ENCODE measurements at regions not wholly inside any gene's neighbourhood (a gene's known extent, or its start where the extent isn't known, plus 50 kb on each side); places are given as distances from the start of the nearest gene placed in this dataset.
"Not testable (repeated sequence)": the region's sequence is repeated elsewhere in the genome, so short reads cannot be mapped to it uniquely, and the experiment has no call there.

DNA sequence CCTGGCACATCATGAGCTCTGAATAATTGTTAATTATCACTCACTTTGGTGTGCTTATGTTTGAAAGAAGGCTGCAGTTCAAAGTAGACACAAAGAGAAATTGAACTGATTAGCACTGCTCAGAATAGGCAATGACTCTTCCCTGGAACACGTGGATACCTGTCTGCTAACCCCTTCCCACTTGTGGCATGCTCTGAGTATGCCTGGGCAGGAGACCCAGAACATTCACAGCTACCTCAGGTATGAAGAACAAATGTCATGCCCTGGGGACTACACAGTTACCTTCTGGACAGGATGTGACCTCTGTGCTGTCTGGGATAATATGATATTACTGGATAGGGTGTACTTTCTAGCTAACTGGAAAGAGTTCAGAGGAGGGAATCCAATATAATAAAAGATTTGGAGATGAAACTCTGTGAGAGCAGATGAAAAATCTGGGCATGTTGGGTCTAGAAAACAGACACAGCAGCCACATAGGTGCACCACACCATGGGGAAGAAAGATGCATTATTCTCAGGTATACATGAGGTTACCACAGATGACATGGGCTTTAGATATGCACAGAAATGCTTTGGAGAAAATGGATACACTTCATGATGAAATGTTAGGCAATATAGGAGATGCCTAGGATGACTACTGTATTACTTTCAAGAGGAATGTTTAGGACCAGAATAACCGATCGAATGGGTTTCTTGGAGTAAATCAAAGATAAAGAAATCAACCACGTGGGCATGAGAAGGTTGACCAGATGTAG is 324.2 kb upstream of the PREP start:
- no peak for DNase-seq (ENCODE audit: low spot score)

DNA sequence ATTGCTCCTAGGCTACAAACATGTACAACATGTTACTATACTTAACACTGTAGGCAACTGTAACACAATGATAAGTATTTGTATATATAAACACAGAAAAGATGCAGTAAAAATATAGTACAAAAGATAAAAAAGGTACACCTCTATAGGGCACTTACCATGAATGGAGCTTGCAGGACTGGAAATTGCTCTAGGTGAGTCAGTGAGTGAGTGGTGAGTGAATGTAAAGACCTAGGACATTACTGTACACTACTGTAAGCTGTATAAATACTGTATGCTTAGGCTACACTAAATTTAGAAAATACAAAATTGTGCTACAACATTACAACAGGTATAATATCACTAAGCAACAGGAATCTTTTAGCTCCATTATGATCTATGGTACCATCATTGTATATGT is 312.0 kb upstream of the PREP start:
- no peak for DNase-seq (ENCODE audit: low spot score)

DNA sequence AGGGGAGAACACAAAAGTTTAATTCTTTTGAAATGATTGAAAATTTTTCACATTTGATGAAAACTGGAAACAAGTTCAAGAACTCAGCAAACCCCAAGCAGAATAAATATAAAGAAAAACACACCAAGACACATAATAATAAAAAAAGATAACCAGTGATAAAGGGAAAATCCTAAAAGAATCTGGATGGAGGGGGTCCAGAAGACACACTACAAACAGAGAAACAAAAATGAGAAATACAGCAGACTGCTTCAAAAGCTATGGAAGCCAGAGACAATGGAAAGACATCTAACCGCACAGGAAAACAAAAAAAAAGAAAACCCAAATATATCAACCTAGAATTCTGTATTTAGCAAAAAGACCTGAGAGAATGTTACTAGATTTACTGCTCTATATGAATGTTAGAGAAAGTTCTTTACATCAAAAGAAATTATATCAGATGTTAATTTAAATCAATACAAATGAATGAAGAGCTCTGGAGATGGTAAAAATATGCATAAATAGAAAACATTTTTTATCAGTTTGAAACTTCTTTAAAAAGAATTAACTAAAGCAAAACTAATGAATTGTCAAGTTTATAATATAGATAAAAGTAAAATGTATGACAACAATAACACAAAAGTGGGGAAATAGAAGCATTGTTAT is 310.7 kb upstream of the PREP start:
- DNase-seq (ENCODE audit: low spot score), result no peak

DNA sequence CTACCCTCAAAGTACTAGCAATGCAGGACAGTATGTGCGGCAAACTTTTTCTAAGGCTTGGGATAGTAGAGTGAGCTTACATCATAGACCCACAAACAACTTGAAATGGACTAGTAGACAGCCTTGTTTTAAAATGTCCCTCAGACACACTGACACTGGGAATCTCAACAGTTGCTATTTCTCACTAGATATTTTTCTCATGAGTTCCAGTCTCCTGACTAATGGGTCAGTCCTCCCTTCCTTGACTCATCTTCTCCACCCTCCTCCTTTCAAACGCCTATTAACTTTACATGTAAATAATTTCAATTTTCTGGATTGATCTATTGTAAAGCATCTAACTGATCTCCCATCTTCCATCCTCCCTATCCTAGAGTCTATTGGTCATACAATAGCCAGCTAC is 308.3 kb upstream of the PREP start:
- peak; percentile 26 for DNase-seq (ENCODE audit: low spot score)

DNA sequence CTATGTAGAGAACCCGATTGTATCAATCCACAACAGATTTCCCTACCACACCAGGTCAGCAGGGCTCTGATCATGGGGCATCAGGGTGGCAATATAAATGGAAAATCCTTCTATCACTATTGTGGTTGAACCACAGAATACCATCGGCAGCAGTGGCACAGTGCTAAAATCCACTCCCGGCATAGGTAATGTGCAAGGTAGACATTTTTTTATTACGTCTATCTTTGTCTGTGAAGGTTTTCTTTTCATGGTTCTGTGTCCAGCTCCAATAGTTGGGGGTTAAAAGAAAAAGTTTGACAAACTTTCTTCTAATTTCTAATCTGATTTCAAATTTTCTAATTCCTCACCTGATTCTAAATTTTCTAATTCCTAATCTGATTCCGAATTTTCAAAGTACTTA is 302.7 kb upstream of the PREP start:
- DNase-seq (ENCODE audit: low spot score), result no peak

DNA sequence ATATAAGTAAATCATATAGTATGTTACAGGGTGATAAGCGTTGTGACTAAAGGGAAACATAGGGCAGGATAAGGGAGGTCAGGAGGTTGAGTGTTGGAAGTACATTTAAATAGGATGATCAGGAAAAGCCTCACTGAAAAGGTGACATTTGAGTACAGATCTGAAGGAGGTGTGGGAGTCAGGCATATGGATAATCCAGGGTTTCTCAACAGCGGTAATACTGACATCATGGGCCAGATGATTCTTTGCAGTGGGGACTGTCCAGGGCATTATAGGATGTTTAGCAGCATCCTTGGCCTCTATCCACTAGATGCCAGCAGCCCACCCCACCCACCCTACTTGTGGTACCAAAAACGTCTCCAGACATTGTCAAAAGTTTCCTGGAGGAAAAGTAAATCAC is 292.6 kb upstream of the PREP start:
- no peak for DNase-seq (ENCODE audit: low spot score)

DNA sequence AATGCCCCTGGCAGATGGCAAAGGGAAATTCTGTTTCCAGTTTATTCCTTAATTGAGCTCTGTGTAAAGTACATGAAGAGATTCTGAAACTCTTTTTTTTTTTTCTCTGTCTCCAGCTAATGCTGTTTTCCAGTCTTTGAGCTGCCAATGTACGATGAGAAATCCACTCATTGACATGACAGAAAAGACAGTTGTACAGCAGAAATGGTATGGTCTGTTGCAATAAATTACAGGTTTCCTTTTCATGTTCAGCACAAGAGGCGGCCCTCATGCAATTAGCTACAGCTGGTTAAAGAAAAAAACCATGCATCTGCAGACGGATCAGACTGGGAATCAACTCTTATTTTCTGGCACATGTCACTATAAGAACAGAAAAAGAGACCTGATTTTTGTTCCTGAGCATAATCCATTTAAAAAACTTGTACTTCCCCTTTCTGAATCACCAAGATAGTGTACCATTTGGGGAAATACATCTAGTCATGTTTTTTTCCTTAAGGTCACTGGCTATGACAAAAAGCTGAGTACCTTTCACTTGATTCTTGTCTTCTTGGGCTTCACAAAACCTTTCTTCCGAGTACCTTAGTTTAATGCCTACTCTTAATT is 289.8 kb upstream of the PREP start:
- DNase-seq (ENCODE audit: low spot score), result no peak

DNA sequence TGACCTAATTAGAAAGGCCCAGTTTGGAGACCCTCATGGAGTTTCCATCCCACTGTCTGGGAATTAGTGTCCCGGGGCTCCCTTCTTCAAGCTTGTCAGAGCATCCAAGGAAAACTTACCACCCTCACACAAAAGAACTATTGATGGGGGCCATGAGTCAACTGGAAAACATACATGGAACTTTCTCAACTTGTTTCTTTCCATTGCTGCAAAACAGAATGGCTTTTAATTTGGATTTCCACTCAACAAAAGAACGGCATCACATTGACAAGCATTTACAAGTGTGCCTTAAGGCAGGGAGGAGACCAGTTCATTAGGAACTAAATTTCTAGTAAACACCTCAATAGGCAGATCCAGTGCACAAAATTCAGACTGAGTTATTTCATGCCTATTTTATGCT is 289.1 kb upstream of the PREP start:
- DNase-seq (ENCODE audit: low spot score), result no peak

DNA sequence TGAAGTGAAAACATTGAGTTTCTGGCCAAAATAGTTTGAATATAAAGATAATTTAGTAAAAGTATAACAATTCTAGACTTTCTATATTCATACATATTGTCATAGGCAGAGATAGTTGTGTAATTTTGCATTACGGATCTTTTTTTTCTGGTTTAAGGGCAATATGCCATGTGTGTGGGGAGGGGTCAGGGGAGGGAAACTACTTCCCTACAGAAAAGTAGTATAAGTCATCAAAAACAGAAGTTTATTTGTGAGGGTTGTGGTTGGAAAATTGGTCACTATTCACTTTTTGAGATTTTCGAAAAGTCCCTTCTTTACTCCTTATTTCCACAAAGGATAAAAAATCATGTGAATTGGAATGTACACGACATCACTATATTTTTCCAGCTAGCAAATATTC is 288.2 kb upstream of the PREP start:
- no peak for DNase-seq (ENCODE audit: low spot score)

DNA sequence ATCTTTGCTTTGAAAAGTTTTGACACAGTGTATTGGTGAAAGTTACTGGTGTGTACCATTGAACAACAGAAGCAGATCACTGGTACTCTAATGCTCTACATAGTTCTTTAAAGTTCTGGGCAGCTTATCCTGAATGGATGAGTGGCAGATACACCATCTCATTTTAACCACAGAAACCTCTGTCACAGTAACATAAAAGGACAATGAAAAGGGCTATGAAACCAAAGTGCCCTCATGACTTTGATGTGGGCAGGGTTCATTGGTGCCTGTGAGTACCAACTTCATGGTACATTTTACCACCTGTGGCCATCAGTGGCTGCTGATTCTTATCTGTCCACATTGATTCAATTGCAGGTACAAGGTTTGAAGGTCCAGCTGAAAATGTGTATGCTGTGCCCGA is 285.7 kb upstream of the PREP start:
- no peak for DNase-seq (ENCODE audit: low spot score)

DNA sequence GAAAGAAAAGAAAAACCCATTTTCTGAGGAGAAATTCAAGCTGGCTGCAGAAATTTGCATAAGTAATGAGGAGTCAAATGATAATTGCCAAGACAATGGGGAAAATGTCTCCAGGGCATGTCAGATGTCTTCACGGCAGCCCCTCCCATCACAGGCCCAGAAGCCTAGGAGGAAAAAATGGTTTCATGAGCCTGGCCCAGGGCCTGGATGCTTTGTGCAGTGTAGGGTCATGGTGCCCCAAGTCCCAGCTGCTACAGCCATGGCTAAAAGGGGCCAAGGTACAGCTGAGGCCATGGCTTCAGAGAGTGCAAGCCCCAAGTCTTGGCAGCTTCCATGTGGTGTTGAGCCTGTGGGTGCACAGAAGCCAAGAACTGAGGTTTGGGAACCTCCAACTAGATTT is 283.9 kb upstream of the PREP start:
- DNase-seq (ENCODE audit: low spot score), result not testable (repeated sequence)

DNA sequence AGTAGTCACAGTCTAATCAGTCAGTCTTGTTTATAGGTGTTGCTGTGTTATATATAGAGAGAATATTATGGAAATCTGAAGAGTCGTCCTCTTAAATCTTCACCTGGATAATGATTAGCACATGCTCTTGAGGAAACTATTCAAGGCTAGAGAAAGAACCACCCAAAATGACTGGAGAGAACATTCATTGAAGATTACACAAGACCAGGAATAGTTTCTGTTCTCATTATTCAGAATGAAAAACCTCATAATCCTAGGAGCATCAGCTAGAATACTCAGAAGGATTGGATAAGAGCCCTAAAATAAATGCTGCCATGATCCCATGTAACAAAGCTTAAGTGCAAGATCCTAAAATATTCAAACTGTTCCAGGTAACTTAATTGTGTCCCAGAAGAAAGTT is 278.2 kb upstream of the PREP start:
- DNase-seq (ENCODE audit: low spot score), result no peak

DNA sequence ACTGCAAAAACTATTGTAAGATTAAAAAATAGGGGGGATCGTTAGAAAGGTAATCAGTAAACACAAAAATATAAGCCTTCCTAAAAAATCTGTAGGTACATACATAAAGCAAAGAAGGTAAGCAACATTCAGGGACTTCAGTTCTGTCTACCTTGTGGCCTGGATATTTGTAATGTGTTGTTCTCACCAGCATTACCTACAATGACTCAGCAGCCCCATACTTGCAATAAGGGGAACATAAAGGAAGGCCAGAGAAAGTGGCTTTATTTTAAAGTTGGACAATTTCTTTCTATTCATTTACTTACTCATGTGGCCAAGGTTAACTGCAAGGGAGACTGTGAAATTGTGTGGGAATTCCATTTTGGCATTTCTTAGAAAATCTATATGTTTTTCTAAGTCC is 277.2 kb upstream of the PREP start:
- no peak for DNase-seq (ENCODE audit: low spot score)

DNA sequence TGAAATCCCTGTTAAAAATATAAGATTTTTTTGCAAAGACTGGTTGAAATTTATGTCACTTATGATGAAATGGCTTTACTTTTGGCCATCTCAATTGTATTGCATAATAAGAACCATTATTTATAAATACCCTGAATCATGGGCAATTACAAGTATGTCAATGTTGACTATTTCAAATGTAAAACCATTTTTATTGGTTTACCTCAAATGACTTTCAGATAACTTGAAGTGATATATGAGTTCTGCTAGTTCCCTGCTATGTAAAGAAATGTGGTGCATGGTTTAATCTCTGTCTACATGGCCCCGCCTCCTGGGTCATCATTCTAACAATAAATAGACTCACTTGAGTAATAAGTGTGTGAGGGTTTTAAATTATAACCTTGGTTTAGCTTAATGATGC is 275.6 kb upstream of the PREP start:
- no peak for DNase-seq (ENCODE audit: low spot score)

DNA sequence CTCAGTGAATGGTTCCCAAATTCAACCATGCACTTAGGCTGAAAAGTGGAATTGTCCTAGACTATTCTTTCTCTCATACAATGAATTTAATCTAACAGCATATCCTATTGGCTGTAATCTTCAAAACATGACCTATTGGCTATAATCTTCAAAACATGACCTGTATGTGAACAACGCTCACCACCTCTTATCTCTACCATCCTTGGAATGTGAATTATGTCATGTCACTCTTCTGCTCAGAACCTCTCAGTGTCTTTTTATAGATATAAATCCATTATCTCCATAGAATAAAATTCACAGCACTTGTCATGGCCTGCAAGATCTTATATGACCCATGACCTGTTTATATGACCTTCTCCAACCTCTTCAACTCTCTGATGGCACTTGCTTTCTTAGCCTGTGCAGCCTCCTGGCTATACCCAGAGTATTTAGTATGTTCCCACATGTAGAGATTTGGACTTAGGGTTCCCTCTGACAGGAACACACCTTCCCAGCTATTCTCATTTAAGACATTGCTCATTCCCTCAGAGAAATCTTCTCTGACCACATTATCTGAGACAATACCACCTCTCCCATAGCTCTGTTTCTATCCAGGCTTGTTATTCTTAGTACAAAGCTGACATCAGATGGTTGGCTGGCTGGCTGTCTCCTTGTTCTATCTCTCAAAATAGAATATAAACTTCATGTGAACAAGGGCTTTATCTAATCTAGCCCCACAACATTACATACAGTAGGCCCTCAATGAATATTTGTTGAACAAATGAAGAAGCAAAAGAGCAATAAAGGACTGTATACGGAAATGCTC is 275.0 kb upstream of the PREP start:
- no peak for DNase-seq (ENCODE audit: low spot score)

DNA sequence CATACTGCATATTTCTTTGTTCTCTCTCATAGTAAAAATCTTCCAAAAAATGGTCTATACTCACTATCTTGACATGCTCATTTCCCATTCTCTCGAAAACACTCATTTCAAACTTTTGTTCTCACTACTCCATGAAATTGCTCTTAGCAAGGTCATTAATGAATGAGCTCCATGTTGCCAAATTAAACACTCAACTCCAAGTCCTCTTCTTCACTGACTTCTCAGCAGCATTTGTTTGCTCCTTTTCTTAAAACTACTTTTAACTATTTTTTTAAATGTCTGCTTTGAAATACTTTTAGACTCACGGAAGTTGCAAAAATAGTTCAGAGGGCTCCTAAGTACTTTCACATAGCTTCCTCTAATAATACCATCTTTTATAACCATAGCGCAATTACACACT is 274.0 kb upstream of the PREP start:
- no peak for DNase-seq (ENCODE audit: low spot score)

DNA sequence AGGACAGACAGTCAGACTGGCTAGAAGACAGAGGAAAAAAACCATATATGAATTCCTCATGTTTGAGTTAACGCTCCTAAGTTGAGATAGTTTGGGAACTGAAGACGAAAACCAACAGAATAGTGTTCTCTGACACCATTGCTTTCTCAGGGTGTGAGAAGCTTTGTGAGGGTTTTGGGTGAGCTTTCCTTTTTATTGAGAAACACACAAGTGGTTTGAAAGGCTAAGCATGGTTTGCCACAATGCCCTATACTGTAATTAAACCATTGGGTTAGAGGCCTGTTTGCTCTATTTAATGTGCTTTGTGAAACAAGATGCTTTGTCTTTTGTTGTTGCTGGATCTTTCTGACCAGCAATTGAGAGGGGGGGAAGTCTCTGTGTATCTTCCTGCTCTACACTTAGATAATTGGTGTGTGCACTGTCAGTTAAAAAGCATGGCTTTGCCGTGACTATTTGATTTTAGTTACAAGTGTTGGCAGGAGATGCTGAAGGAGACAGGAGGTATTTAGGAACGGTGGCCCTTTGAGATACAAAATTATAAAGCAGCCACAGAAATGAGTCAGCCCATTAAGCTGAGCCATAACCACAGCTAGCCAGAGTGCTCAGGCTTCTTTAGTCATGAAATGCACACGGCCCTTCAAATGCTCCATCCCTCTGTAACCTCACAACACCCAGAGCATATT is 273.0 kb upstream of the PREP start:
- DNase-seq (ENCODE audit: low spot score), result peak; percentile 93

DNA sequence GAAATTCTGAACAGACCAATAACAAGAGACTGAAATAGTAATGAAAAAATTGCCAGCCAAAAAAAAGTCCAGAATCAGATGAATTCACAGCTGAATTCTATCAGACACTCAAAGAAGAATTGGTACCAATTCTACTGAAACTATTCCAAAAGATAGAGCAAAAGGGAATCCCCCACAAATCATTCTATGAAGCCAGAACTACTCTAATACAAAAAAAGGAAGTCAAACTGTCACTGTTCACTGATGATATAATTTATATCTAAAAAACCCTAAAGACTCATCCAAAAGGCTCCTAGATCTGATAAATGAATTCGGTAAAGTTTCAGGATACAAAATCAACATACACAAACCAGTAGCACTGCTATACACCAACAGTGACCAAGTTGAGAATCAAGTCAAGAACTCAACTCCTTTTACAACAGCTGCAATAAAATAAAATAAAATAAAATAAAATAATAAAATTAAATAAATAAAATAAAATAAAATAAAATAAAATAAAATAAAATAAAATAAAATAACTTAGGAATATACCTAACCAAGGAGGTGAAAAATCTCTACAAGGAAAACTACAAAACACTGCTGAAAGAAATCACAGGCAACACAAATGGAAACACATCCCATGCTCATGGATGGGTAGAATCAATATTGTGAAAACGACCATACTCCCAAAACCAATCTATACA is 270.1 kb upstream of the PREP start:
- not testable (repeated sequence) for DNase-seq (ENCODE audit: low spot score)

DNA sequence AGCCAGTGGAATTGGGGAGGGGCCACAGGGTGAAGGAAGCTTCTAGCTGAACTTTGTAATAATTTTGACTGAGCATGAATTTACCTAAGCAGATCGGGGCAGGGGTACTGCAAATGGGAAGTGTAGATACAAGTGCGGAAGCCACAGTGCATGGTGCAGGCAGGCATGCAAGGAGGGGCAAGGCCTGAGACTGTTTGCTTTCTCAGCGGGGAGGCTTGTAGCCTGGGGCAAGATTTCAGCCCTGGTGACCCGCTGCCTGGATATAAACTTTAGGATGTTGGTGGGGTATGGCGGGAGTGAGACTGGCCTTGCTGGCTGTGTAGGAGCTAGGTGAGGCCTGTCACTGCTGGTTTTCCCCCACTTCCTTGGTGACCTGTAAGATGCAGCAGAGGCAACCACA is 266.4 kb upstream of the PREP start:
- DNase-seq (ENCODE audit: low spot score), result no peak

DNA sequence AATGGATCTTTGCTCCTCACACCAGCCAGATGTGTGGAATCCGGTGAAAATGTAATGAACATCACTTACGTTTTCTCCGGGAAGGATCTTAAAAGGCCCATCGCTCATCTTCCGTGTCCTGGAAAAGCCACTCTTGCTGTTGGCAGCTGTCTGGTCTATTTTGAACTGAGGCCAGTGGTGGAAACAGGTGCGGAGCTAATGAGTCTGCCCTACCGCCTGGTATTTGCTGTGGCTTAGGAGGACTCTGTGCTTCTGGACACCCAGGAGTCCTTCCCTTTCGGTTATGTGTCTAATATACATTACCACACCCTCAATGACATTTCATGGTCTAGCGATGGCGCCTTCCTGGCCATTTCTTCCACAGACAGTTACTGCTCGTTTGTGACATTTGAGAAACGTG is 264.2 kb upstream of the PREP start:
- no peak for DNase-seq (ENCODE audit: low spot score)

DNA sequence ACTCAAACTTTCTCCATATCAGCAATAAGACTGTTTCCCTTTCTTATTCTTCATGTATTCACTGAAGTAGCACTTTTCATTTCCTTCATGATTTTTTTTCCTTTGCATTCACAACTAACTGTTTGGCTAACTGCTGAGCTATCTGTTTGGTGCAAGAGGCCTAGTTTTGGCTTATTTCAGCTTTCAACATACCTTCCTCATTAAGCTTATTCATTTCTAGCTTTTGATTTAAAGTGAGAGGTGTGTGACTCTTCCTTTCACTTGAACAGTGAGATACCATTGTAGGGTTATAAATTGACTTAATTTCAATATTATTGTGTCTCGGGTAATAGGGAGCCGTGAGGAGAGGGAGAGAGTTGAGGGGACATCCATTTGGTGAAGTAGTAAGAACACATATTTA is 262.0 kb upstream of the PREP start:
- DNase-seq (ENCODE audit: low spot score), result no peak

DNA sequence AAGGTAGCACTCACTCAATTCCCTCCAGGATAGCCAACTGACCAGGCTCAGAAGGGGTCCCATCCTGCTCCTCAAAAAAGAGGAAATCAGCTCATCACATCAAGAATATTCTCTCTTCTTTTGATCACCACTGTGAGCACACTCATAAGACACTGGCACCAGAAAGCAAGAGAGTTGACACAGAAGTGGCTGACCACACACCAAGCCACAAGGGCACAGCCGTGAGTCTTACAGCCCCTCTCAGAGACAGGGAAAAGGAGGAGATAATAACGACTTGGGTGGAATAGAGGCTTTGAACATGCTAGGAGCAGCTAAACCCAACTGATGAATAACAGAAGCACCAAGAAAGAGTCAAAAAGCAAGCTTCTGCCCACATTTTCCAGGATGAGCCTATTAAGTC is 249.1 kb upstream of the PREP start:
- no peak for DNase-seq (ENCODE audit: low spot score)
